OCI-LY7 (cell line): ENCODE measurements at regions not wholly inside any gene's neighbourhood (a gene's known extent, or its start where the extent isn't known, plus 50 kb on each side); places are given as distances from the start of the nearest gene placed in this dataset.

Source experiments
- BruUV-seq: library from RNA; stranded (reverse); fragments of 400-500 nt; replicated peaks from 2 replicates; lab custom pipeline; 2021; lab: Mats Ljungman, UMichigan
- CTCF ChIA-PET: fragments of 300-600 bp; sonication (Branson Sonifier 250); formaldehyde crosslinking; loops from one replicate; lab custom pipeline; 2022; ENCODE audit warnings: antibody characterized with exemption; ENCODE audit not compliant: unreplicated experiment; lab: Charles Lee
- POLR2A ChIA-PET: fragments of 300-600 bp; sonication (Branson Sonifier 250); formaldehyde crosslinking; loops from one replicate; lab custom pipeline; 2022; ENCODE audit warnings: antibody characterized with exemption; lab: Charles Lee
- DNase-seq: peaks from one replicate; pipeline ENCODE4 v3.0.0-alpha.2; 2015; ENCODE audit warnings: low spot score
- H2AFZ ChIP-seq: fragments of 200-600 bp; sonication (generic), shearing (Covaris generic); 2 replicates; pipeline ENCODE4 v1.6.1; 2014; ENCODE audit warnings: mild to moderate bottlenecking, antibody characterized with exemption, low read length, moderate library complexity
- H3K27ac ChIP-seq: fragments of 200-600 bp; sonication (generic); 2 replicates; pipeline ENCODE4 v1.5.1; 2014; ENCODE audit warnings: mixed run types, low read depth, mild to moderate bottlenecking, moderate library complexity, low read length, inconsistent platforms; ENCODE audit not compliant: poor library complexity, severe bottlenecking
- H3K36me3 ChIP-seq: fragments of 200-600 bp; sonication (generic); 2 replicates; pipeline ENCODE4 v1.6.1; 2014; ENCODE audit warnings: mild to moderate bottlenecking, antibody characterized with exemption, low read length, moderate library complexity, mixed read lengths; ENCODE audit not compliant: insufficient read depth
- H3K4me1 ChIP-seq: fragments of 200-600 bp; sonication (generic); 2 replicates; pipeline ENCODE4 v1.5.1; 2014; ENCODE audit warnings: mild to moderate bottlenecking, low read length; ENCODE audit not compliant: insufficient read depth, poor library complexity, severe bottlenecking
- H3K4me2 ChIP-seq: fragments of 200-600 bp; sonication (generic); 2 replicates; pipeline ENCODE4 v1.6.1; 2014; ENCODE audit warnings: mild to moderate bottlenecking, low read length
- H3K4me3 ChIP-seq: fragments of 200-600 bp; sonication (generic); 2 replicates; pipeline ENCODE4 v1.5.1; 2014; ENCODE audit warnings: mild to moderate bottlenecking, low read depth, low read length; ENCODE audit not compliant: poor library complexity, severe bottlenecking
- H3K79me2 ChIP-seq: fragments of 200-600 bp; sonication (generic); 2 replicates; pipeline ENCODE4 v1.6.1; 2016; ENCODE audit warnings: low read depth, mild to moderate bottlenecking, low read length, moderate library complexity, mixed read lengths; ENCODE audit not compliant: insufficient read depth
- H3K9me2 ChIP-seq: fragments of 200-600 bp; sonication (generic); 2 replicates; pipeline ENCODE4 v1.6.1; 2016; ENCODE audit warnings: mild to moderate bottlenecking, low read length, mixed read lengths; ENCODE audit not compliant: insufficient read depth
- H3K9me3 ChIP-seq: fragments of 200-600 bp; sonication (generic); 2 replicates; pipeline ENCODE4 v1.6.1; 2014; ENCODE audit warnings: mild to moderate bottlenecking, mixed run types, low read length, mixed read lengths
- H4K20me1 ChIP-seq: fragments of 200-600 bp; sonication (generic); 2 replicates; pipeline ENCODE4 v1.6.1; 2014; ENCODE audit warnings: mild to moderate bottlenecking, antibody characterized with exemption, low read length, moderate library complexity, mixed read lengths; ENCODE audit not compliant: insufficient read depth
- CTCF ChIP-seq: fragments of 200-600 bp; sonication (generic); conservative IDR thresholded peaks from 2 replicates; pipeline ENCODE4 v1.5.1; 2014; ENCODE audit warnings: mild to moderate bottlenecking, antibody characterized with exemption, low read length, moderate library complexity, mixed read lengths
- EZH2phosphoT487 ChIP-seq: fragments of 200-600 bp; sonication (generic); IDR thresholded peaks from 2 replicates; pipeline ENCODE4 v1.6.1; 2018; ENCODE audit warnings: low read depth, borderline replicate concordance, mild to moderate bottlenecking, mixed run types, antibody characterized with exemption, low read length, moderate library complexity, mixed read lengths
- intact Hi-C: fragments of 100-400 bp; cut with micrococcal nuclease; formaldehyde crosslinking; loops from one replicate; pipeline ENCODE4 v1.10.0; 2022; ENCODE audit not compliant: unreplicated experiment

- intact Hi-C loops, result no loop called here
- POLR2A ChIA-PET, result interaction anchor here (0.7 to 2.7 kb wide), 3 partner anchors 11 to 1350 kb away, joined by 4 to 8 read pairs (median 4); no protein-coding TSS in a partner anchor
- no peak for DNase-seq
- Histone ChIP-seq H3K4me2 (no peak overlapping the region), H3K4me3 (no peak overlapping the region), H3K36me3 (no peaks in the 10 kb centered on the region), H4K20me1 (no peaks in the 10 kb centered on the region), H2AFZ (no peak overlapping the region), H3K9me3 (no peaks in the 10 kb centered on the region), H3K9me2 (no peaks in the 10 kb centered on the region), H3K27ac (no peak overlapping the region), H3K4me1 (no peaks in the 10 kb centered on the region), H3K79me2 (no peaks in the 10 kb centered on the region)
- TF ChIP-seq CTCF (no peak), EZH2phosphoT487 (no peak)
- BruUV-seq, result no TSS peak
- CTCF ChIA-PET, result no interaction called here
Observed at GRCh38 chr5:60208716-60209115, 315.2 kb upstream of the PDE4D start.

GRCh38 chr5:60207040-60207439, 313.5 kb upstream of the PDE4D start:
- H3K36me3 ChIP-seq, result no peaks in the 10 kb centered on the region
- peak; percentile 29 for DNase-seq
- H3K9me3 ChIP-seq, result no peaks in the 10 kb centered on the region
- no peak overlapping the region for H3K27ac ChIP-seq
- no peaks in the 10 kb centered on the region for H4K20me1 ChIP-seq
- ChIA-PET CTCF (no interaction called here), POLR2A (no interaction called here)
- no peak overlapping the region for H3K4me2 ChIP-seq
- intact Hi-C loops, result no loop called here
- H2AFZ ChIP-seq, result no peak overlapping the region
- BruUV-seq, result no TSS peak
- H3K79me2 ChIP-seq, result no peaks in the 10 kb centered on the region
- TF ChIP-seq EZH2phosphoT487 (no peak), CTCF (no peak)
- no peaks in the 10 kb centered on the region for H3K4me1 ChIP-seq
- no peak overlapping the region for H3K4me3 ChIP-seq
- H3K9me2 ChIP-seq, result no peaks in the 10 kb centered on the region

- no TSS peak for BruUV-seq
- CTCF ChIA-PET, result no interaction called here
- Histone ChIP-seq H3K4me1 (no peaks in the 10 kb centered on the region), H3K27ac (no peak overlapping the region), H2AFZ (no peak overlapping the region), H3K4me3 (no peak overlapping the region), H3K4me2 (no peak overlapping the region), H3K79me2 (no peaks in the 10 kb centered on the region), H3K9me2 (no peaks in the 10 kb centered on the region), H4K20me1 (no peaks in the 10 kb centered on the region), H3K9me3 (no peaks in the 10 kb centered on the region), H3K36me3 (no peaks in the 10 kb centered on the region)
- POLR2A ChIA-PET, result no interaction called here
- TF ChIP-seq CTCF (no peak), EZH2phosphoT487 (no peak)
- no peak for DNase-seq
- intact Hi-C loops, result no loop called here
Observed at GRCh38 chr5:60206234-60206633, 312.7 kb upstream of the PDE4D start.
